Right lobe of liver (tissue), 6 donors: ENCODE measurements at regions not wholly inside any gene's neighbourhood (a gene's known extent, or its start where the extent isn't known, plus 50 kb on each side); places are given as distances from the start of the nearest gene placed in this dataset.
A peak's percentile ranks its signal among the peaks of the same experiment; 100 is the strongest.
"Not testable (repeated sequence)": the region's sequence is repeated elsewhere in the genome, so short reads cannot be mapped to it uniquely, and the experiment has no call there.

ENCODE experiments used
- ATAC-seq, 4 donors: fragments of 200-7000 bp; cut with Tn5 transposase; one replicate each; pipeline ENCODE4 v1.9.1; 2020; ENCODE audit warnings: mild to moderate bottlenecking in 4 of 4, moderate library complexity in 4 of 4
- DNase-seq, 3 donors: peaks; one replicate each; pipeline ENCODE4 v3.0.0-alpha.2; 2020
- H3K27ac ChIP-seq, 3 donors: fragments of 200-600 bp; one replicate each; pipeline ENCODE4 v1.8.0; 2022
- H3K27me3 ChIP-seq, 2 donors: fragments of 200-600 bp; one replicate each; pipeline ENCODE4 v1.8.0; 2022
- H3K36me3 ChIP-seq, 4 donors: fragments of 200-600 bp; sonication (generic) in 1 of 4; one replicate each; pipeline versions ENCODE4 v1.5.1 to v1.8.0; 2017 to 2022; ENCODE audit warnings: control low read depth in 1 of 4
- H3K4me1 ChIP-seq, 4 donors: fragments of 200-600 bp; sonication (generic) in 1 of 4; one replicate each; pipeline versions ENCODE4 v1.5.1 to v1.8.0; 2017 to 2022; ENCODE audit warnings: control low read depth in 1 of 4
- H3K4me3 ChIP-seq, 3 donors: fragments of 200-600 bp; one replicate each; pipeline ENCODE4 v1.8.0; 2022
- H3K9me3 ChIP-seq, 4 donors: fragments of 200-600 bp; sonication (generic) in 1 of 4; one replicate each; pipeline versions ENCODE4 v1.5.1 to v1.8.0; 2017 to 2022; ENCODE audit warnings: control low read depth in 1 of 4
- WGBS: methylation state at CpG from one replicate; pipeline ENCODE4 v1.1.6; 2018; ENCODE audit warnings: low coverage, low lambda C conversion rate; ENCODE audit not compliant: insufficient coverage; ENCODE audit errors: missing lambda C conversion rate; 5-methylcytosine and 5-hydroxymethylcytosine counted together
- intact Hi-C, 2 donors: fragments of 100-400 bp; cut with DNase I; formaldehyde crosslinking; loops; one replicate each; pipeline versions ENCODE4 v1.11.2 to v1.14.1; 2022
- TF ChIP-seq, protein P1 (sequence below), 4 donors: fragments of 200-600 bp in 3 of 4; fragments of 450-650 bp in 1 of 4; IDR thresholded peaks; one replicate each; pipeline versions ENCODE4 v1.5.1 to v1.8.0; 2016 to 2022; ENCODE audit warnings: antibody characterized with exemption in 4 of 4, mild to moderate bottlenecking in 2 of 4
- donor health status: DM: no; HTN: yes; CAD: no.
- donor health status: DM: no; HTN: no; CAD: no.
- donor health status: DM: no; HTN: no; CAD: no.
- donor health status: DM: no; HTN: yes; CAD: no.
- donor health status: DM: no; HTN: yes; CAD: no.

DNA sequence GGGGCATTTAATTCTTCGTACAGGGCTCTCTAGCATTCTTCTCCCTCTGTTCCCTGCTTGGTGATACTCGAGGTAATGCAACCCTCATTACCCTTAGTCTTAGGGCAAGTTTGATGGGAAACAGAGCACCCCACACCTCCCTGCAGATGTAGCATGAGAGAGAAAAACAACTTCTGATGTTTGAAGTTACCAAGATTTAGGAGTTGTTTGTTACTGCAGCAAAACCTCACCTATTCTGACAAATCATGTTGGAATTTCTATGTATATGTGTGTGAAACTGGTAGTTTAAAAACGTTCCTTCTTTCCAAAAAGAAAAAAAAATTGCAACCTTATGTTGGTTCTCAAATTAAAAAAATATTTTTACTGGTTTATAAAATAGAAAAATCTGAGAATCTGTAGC is 145.3 kb upstream of the FAM90A26 start:
- H3K4me1 ChIP-seq, H3K27me3 ChIP-seq, DNase-seq, ATAC-seq, H3K4me3 ChIP-seq, H3K9me3 ChIP-seq, H3K27ac ChIP-seq, intact Hi-C loops, H3K36me3 ChIP-seq: not testable (repeated sequence)
- 22% methylated on average over 3 of the region's 3 CpGs for WGBS

DNA sequence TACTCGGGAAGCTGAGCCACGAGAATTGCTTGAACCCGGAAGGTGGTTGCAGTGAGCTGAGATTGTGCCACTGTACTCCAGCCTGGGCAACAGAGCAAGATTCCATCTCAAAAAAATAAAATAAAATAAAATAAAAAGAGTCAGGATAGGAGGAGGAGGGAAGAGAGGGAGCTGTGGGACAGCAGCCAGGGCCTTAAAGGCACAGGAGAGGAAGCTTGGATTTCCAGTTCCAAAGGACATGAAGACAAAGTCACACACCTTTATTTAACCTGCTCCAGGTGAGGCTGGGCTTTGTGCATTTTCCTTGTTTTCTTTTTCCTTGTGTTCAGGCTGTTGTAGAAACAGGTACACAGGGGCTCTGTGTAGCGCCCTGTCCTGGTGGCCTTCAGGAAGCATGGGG is 138.2 kb upstream of the HMX1 start:
- H3K9me3 ChIP-seq, DNase-seq, H3K27ac ChIP-seq, H3K4me1 ChIP-seq, intact Hi-C loops, H3K36me3 ChIP-seq, H3K4me3 ChIP-seq, ATAC-seq, H3K27me3 ChIP-seq: not testable (repeated sequence)
- WGBS: 58% methylated on average over 4 of the region's 4 CpGs

DNA sequence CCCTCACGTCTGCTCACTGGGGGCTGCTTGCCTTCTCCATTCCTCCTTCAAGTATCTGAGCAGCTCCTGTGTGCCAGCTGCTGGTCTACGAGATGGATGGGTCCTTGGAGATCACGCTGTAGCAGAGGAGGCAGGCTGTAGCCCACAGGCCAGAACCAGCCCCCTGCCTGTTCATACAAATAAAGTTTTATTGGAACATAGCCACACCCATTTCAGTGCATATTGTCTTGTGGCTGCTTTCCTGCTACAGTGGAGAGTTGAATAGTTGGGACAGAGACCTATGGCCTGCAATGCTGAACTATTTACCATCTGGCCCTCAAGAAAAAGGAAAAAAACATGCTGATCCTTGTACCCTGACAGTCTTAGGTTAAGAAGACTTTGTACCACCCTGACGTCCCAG is 136.8 kb upstream of the HMX1 start:
- H3K27ac ChIP-seq, DNase-seq, H3K36me3 ChIP-seq, H3K9me3 ChIP-seq, H3K27me3 ChIP-seq, ATAC-seq, H3K4me3 ChIP-seq, intact Hi-C loops, H3K4me1 ChIP-seq: not testable (repeated sequence)
- WGBS: 44% methylated on average over 1 of the region's 4 CpGs

DNA sequence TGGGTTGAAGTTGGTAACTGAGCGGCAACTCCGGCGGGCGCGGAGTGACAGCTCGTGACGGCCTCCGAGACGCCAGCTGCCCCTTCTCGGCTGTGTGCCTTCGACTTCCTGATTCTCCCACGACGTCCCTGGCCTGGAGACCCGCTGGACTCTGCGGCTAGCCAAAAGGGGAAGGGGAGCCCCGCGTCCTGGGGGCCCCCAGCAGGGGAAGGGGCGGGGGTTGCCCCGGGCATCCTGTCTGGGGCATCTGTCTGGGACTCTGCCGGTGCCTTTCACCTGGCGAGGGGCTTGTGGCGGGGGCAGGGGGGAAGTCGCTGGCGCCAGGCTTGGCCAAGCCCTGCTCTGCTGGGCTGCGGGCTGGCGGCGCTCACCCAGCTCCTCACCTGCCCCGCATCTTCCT is 129.5 kb upstream of the HMX1 start:
- H3K4me3 ChIP-seq, H3K36me3 ChIP-seq, H3K27me3 ChIP-seq, H3K4me1 ChIP-seq, H3K9me3 ChIP-seq, ATAC-seq, H3K27ac ChIP-seq, intact Hi-C loops: not testable (repeated sequence)
- WGBS: 7% methylated on average over 5 of the region's 28 CpGs
- DNase-seq: peak in 1 of 3 donors; percentile 19

DNA sequence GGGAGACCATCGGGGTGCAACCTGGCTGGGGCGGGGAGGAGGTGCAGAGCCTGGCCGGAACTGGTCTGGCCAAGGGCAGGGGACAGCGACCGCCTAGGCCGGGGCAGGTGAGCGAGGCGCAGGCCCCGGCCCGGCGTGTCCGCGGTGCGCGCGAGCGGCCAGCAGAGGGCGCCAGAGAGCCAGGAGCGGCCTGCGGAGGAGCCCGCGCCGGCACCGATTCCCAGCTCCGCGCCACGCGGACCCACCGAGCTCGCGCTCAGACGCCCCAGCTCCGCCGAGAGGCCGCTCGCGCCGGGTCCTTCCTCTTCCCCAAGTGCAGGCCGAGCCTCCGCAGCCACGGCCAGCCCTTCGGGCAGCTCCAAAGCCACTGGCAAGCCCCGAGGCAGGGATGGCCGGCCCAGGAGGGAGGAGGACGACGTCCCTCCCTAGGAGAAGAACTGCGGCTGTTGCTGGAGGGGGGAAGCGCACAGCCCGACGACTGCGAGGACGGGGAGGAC is 128.9 kb upstream of the HMX1 start:
- H3K27me3 ChIP-seq, H3K36me3 ChIP-seq, H3K4me3 ChIP-seq, H3K27ac ChIP-seq, H3K4me1 ChIP-seq, intact Hi-C loops, H3K9me3 ChIP-seq: not testable (repeated sequence)
- DNase-seq: peak; percentile 58 to 68 (median 59)
- WGBS: no CpG with 5 or more reads among the region's 52 CpGs
- TF ChIP-seq, protein P1, sequence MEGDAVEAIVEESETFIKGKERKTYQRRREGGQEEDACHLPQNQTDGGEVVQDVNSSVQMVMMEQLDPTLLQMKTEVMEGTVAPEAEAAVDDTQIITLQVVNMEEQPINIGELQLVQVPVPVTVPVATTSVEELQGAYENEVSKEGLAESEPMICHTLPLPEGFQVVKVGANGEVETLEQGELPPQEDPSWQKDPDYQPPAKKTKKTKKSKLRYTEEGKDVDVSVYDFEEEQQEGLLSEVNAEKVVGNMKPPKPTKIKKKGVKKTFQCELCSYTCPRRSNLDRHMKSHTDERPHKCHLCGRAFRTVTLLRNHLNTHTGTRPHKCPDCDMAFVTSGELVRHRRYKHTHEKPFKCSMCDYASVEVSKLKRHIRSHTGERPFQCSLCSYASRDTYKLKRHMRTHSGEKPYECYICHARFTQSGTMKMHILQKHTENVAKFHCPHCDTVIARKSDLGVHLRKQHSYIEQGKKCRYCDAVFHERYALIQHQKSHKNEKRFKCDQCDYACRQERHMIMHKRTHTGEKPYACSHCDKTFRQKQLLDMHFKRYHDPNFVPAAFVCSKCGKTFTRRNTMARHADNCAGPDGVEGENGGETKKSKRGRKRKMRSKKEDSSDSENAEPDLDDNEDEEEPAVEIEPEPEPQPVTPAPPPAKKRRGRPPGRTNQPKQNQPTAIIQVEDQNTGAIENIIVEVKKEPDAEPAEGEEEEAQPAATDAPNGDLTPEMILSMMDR (IDR thresholded peaks at IDR 0.05): peak; percentile 76 to 93 (median 83)
- peak; percentile 57 to 82 (median 67) for ATAC-seq

DNA sequence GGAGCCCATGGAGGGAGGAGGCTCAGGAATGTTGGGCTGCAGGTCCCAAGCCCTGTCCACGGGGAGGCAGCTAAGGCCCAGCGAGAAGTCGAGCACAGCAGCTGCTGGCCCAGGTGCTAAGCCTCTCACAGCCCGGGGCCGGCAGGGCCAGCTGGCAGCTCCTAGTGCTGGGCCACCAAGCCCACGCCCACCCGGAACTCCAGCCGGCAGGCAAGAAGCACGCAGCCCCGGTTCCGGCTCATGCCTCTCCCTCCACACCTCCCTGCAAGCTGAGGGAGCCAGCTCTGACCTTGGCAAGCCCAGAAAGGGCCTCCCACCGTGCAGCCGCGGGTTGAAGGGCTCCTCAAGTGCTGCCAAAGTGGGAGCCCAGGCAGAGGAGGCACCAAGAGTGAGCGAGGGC is 121.3 kb upstream of the HMX1 start:
- DNase-seq, H3K36me3 ChIP-seq, H3K4me1 ChIP-seq, H3K27me3 ChIP-seq, ATAC-seq, H3K9me3 ChIP-seq, H3K4me3 ChIP-seq, intact Hi-C loops, H3K27ac ChIP-seq: not testable (repeated sequence)
- no CpG with 5 or more reads among the region's 15 CpGs for WGBS

DNA sequence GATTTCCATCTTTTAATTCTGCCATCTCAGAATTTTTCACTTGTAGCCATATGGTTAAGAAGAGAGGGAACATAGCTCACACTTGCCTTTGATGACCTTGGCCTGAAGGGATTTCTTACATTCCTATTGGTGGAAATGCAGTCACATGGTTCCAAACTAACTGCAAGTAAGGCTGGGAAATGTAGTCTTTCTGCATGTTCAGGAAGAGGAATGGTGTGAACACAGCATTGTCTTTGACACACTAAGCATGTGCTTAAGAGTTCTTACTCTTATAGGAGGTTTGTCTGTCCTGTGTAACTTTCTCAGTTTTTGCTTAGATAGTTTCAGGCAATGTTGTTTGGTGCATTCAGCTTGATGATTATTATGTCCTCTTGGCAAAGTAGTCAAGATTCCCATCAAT is 119.8 kb upstream of the HMX1 start:
- H3K27ac ChIP-seq, H3K9me3 ChIP-seq, intact Hi-C loops, H3K4me1 ChIP-seq, ATAC-seq, H3K36me3 ChIP-seq, H3K27me3 ChIP-seq, DNase-seq, H3K4me3 ChIP-seq: not testable (repeated sequence)

DNA sequence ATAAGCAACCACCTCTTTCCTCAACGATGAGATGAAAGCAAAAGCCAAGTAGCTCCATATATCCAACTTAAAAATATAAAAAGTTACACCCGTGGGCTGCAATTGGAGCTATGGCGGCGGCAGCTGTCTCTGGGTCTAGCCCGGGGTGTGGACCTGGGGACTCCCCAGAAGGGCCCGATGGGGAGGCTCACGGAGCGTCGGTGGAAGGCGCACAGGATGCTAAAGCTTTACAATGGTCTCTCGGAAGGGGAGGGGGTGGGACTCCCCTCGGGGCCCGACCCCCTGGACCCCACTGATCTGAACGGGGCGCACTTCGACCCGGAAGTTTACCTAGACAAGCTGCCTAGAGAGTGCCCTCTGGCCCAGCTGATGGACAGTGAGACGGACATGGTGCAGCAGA is 118.7 kb upstream of the HMX1 start:
- H3K4me1 ChIP-seq, ATAC-seq, H3K27ac ChIP-seq, intact Hi-C loops, H3K9me3 ChIP-seq, H3K36me3 ChIP-seq, H3K4me3 ChIP-seq, H3K27me3 ChIP-seq, DNase-seq: not testable (repeated sequence)
- WGBS: no CpG with 5 or more reads among the region's 18 CpGs

DNA sequence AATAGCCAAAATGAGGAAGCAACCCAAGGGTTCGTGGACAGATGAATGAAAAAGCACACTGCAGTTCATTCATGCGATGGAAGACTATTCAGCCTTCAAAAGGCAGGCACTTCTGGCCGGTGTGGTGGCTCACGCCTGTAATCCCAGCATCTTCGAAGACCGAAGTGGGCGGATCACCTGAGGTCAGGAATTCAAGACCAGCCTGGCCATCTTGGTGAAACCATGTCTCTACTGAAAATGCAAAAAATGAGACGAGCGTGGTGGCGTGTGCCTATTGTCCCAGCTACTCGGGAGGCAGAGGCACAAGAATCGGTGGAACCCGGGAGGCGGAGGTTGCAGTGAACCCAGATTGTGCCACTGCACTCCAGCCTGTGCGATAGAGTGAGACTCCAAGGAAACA is 114.1 kb upstream of the HMX1 start:
- H3K4me3 ChIP-seq, DNase-seq, H3K9me3 ChIP-seq, H3K4me1 ChIP-seq, H3K27ac ChIP-seq, H3K36me3 ChIP-seq, intact Hi-C loops, ATAC-seq, H3K27me3 ChIP-seq: not testable (repeated sequence)
- WGBS: 95% methylated on average over 4 of the region's 15 CpGs

DNA sequence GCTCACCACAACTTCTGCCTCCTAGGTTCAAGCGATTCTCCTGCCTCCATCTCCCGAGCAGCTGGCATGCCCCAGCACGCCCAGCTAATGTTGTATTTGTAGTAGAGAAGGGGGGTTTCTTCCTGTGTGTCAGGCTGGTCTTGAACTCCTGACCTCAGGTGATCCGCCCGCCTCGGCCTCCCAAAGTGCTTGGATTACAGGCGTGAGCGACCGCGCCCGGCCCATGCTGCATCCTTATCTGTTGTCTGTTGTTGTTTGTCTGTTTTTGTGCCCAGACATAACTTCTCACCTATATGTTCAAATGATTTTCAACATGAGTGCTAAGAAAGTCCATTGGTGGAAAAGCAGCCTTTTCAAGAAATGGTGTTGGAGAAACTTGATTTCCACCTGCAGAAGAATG is 113.0 kb upstream of the HMX1 start:
- H3K27me3 ChIP-seq, H3K4me3 ChIP-seq, H3K36me3 ChIP-seq, H3K9me3 ChIP-seq, DNase-seq, ATAC-seq, H3K4me1 ChIP-seq, intact Hi-C loops, H3K27ac ChIP-seq: not testable (repeated sequence)
- 45% methylated on average over 2 of the region's 11 CpGs for WGBS

DNA sequence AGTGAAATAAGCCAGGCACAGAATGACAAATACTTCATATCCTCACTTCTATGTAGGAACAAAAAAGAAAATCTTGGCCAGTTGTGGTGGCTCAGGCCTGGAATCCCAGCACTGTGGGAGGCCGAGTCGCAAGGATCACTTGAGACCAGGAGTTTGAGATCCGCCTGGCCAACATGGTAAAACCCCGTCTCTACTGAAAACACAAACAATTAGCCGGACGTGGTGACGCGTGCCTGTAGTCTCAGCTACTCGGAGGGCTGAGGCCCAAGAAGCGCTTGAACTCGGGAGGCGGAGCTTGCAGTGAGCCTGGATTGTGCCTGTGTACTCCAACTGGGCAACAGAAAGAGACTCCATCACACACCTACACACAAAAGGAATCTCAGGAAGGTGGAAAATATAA is 112.3 kb upstream of the HMX1 start:
- H3K4me1 ChIP-seq, intact Hi-C loops, DNase-seq, H3K36me3 ChIP-seq, H3K27ac ChIP-seq, H3K9me3 ChIP-seq, H3K4me3 ChIP-seq, ATAC-seq, H3K27me3 ChIP-seq: not testable (repeated sequence)
- 86% methylated on average over 4 of the region's 12 CpGs for WGBS
